Body of pancreas (tissue), 4 donors: ENCODE measurements at regions not wholly inside any gene's neighbourhood (a gene's known extent, or its start where the extent isn't known, plus 50 kb on each side); places are given as distances from the start of the nearest gene placed in this dataset.

Experiments
- CTCF ChIP-seq, 7 experiments: fragments of 450-650 bp in 4 of 7; fragments of 200-600 bp in 3 of 7; sonication (generic) in 3 of 7; IDR thresholded peaks; one replicate each; pipeline ENCODE4 v1.5.1; 2016 to 2019; ENCODE audit warnings: antibody characterized with exemption in 7 of 7
- POLR2A ChIP-seq, 3 donors: fragments of 450-650 bp; IDR thresholded peaks; one replicate each; pipeline ENCODE4 v1.6.1; 2016; ENCODE audit warnings: antibody characterized with exemption in 3 of 3, mild to moderate bottlenecking in 2 of 3

- TF ChIP-seq CTCF (IDR thresholded peaks at IDR 0.05) (no peak), POLR2A (IDR thresholded peaks at IDR 0.05) (no peak)
Measured at GRCh38 chr9:95370064-95370463, 52.6 kb upstream of the FANCC start.
